GM13977 (cell line): ENCODE measurements at regions not wholly inside any gene's neighbourhood (a gene's known extent, or its start where the extent isn't known, plus 50 kb on each side); places are given as distances from the start of the nearest gene placed in this dataset.
"Not testable (repeated sequence)": the region's sequence is repeated elsewhere in the genome, so short reads cannot be mapped to it uniquely, and the experiment has no call there.

Source experiments
- DNase-seq: peaks from one replicate; pipeline ENCODE4 v3.0.0; 2012; ENCODE audit warnings: low spot score
- in situ Hi-C: fragments of 300-500 bp; cut with MboI; formaldehyde crosslinking; loops from one replicate; pipeline ENCODE4 v1.12.0; 2022; ENCODE audit warnings: low sequenced_read_pairs, low pct_unique_long_range_greater_than_20kb, mixed read lengths, inconsistent platforms; ENCODE audit not compliant: unreplicated experiment
- TF ChIP-seq, protein P1 (sequence below): IDR thresholded peaks from 2 replicates; pipeline ENCODE4 v1.5.1; 2012; ENCODE audit warnings: mild to moderate bottlenecking, control low read depth; ENCODE audit not compliant: insufficient read depth; ENCODE audit errors: extremely low read depth, missing control alignments

DNA sequence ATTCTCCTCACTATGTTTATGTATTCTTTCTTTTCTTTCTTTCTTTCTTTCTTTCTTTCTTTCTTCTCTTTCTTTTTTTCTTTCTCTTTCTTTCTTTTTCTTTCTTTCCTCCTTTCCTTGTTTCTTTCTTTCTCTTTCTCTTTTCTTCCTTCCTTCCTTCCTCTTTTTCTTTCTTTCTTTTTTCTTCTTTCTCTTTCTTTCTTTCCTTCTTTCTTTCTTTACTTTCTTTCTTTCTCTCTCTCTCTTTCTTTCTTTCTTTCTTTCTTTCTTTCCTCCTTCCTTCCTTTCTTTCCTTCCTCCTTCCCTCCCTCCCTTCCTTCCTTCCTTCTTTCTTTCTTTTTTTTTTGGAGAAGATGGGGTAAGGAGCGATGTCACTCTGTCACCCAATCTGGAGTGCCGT lies 1405.5 kb downstream of the SLITRK5 start:
- in situ Hi-C loops = no loop called here
- TF ChIP-seq, protein P1, sequence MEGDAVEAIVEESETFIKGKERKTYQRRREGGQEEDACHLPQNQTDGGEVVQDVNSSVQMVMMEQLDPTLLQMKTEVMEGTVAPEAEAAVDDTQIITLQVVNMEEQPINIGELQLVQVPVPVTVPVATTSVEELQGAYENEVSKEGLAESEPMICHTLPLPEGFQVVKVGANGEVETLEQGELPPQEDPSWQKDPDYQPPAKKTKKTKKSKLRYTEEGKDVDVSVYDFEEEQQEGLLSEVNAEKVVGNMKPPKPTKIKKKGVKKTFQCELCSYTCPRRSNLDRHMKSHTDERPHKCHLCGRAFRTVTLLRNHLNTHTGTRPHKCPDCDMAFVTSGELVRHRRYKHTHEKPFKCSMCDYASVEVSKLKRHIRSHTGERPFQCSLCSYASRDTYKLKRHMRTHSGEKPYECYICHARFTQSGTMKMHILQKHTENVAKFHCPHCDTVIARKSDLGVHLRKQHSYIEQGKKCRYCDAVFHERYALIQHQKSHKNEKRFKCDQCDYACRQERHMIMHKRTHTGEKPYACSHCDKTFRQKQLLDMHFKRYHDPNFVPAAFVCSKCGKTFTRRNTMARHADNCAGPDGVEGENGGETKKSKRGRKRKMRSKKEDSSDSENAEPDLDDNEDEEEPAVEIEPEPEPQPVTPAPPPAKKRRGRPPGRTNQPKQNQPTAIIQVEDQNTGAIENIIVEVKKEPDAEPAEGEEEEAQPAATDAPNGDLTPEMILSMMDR = no peak
- no peak for DNase-seq

- in situ Hi-C loops = no loop called here
- no peak for DNase-seq
- TF ChIP-seq, protein P1 = no peak
Observed at GRCh38 chr13:89082623-89083022, 1411.5 kb downstream of the SLITRK5 start.

- in situ Hi-C loops, DNase-seq: not testable (repeated sequence)
Observed at GRCh38 chr13:89088107-89088506, 1416.9 kb downstream of the SLITRK5 start.

GRCh38 chr13:89097994-89098393 lies 1426.8 kb downstream of the SLITRK5 start:
- DNase-seq = no peak
- in situ Hi-C loops = no loop called here
- TF ChIP-seq, protein P1 = no peak

DNA sequence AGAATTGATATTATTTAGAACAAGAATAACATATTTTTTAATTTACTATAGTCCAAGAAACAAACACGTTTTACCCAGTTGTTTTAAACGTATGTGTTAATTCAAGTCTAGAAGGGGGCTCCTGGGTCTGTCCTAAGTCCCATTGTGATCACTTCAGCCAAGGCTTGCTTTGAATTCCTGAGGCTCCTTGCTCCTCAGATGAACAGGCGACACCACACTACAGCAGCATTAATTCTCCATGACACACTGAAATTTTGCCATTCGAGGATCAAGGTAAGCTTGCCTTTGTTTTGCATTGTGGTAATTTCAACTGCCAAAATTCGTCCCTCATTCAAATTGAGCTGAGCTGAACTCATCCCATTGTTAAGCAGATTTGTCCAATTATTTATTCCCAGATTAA lies 1442.6 kb downstream of the SLITRK5 start:
- TF ChIP-seq, protein P1 = no peak
- in situ Hi-C loops = no loop called here
- DNase-seq = no peak

GRCh38 chr13:89115307-89115706 lies 1444.1 kb downstream of the SLITRK5 start:
- no peak for DNase-seq
- TF ChIP-seq, protein P1 = peak; percentile 13
- in situ Hi-C loops = no loop called here

DNA sequence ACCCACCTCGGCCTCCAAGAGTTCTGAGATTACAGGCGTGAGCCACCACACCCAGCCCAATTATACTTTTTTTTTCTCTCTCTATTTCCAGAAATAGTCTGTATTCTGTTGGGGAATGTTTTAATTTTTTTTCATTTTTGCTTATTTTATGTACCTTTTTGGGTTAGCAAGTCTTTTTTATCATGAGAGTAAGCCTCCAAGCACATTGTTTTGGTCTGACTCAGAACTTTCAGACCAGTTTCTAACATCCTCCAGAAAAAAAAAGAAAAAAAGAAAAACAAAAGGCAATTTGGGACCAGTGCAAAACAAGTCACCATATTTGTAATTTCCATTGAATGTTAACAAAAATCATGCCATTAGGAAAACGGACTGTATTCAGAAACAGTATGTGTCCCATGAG lies 1465.5 kb downstream of the SLITRK5 start:
- in situ Hi-C loops = no loop called here
- TF ChIP-seq, protein P1 = no peak
- DNase-seq = no peak
